Heart left ventricle (tissue), 16 donors: ENCODE measurements at regions not wholly inside any gene's neighbourhood (a gene's known extent, or its start where the extent isn't known, plus 50 kb on each side); places are given as distances from the start of the nearest gene placed in this dataset.

Experiments used
- ATAC-seq, 4 donors: fragments of 200-7000 bp; cut with Tn5 transposase; one replicate each; pipeline ENCODE4 v1.9.1; 2020 to 2022; ENCODE audit warnings: moderate library complexity in 4 of 4, mild to moderate bottlenecking in 3 of 4, moderate number of reproducible peaks in 1 of 4
- DNase-seq, 5 donors: peaks; one replicate each; pipeline ENCODE4 v3.0.0-alpha.2; 2020
- H3K27ac ChIP-seq, 12 donors: fragments of 200-600 bp; sonication (generic) in 4 of 12; one replicate each; pipeline versions ENCODE4 v1.5.0 to v1.8.0; 2016 to 2022; ENCODE audit warnings: mild to moderate bottlenecking in 2 of 12
- H3K27me3 ChIP-seq, 9 donors: fragments of 200-600 bp; sonication (generic) in 2 of 9; one replicate each; pipeline versions ENCODE4 v1.5.1 to v1.8.0; 2016 to 2022; ENCODE audit warnings: mild to moderate bottlenecking in 3 of 9
- H3K36me3 ChIP-seq, 9 donors: fragments of 200-600 bp; sonication (generic) in 2 of 9; one replicate each; pipeline versions ENCODE4 v1.5.0 to v1.8.0; 2018 to 2022; ENCODE audit warnings: mild to moderate bottlenecking in 2 of 9
- H3K4me1 ChIP-seq, 12 donors: fragments of 200-600 bp; sonication (generic) in 4 of 12; one replicate each; pipeline versions ENCODE4 v1.5.0 to v1.8.0; 2016 to 2022; ENCODE audit warnings: mild to moderate bottlenecking in 3 of 12
- H3K4me3 ChIP-seq, 12 donors: fragments of 200-600 bp; sonication (generic) in 4 of 12; one replicate each; pipeline versions ENCODE4 v1.5.0 to v1.8.0; 2017 to 2022; ENCODE audit warnings: mild to moderate bottlenecking in 9 of 12, moderate library complexity in 4 of 12
- H3K9me3 ChIP-seq, 12 donors: fragments of 200-600 bp; sonication (generic) in 4 of 12; one replicate each; pipeline versions ENCODE4 v1.5.0 to v1.8.0; 2016 to 2022; ENCODE audit warnings: mild to moderate bottlenecking in 1 of 12
- CTCF ChIP-seq, 12 donors: fragments of 200-600 bp; sonication (generic) in 4 of 12; IDR thresholded peaks; one replicate each; pipeline versions ENCODE4 v1.5.0 to v1.8.0; 2018 to 2022; ENCODE audit warnings: antibody characterized with exemption in 12 of 12, mild to moderate bottlenecking in 5 of 12
- POLR2A ChIP-seq, 2 donors: fragments of 450-650 bp; IDR thresholded peaks; one replicate each; pipeline ENCODE4 v1.6.1; 2017; ENCODE audit warnings: antibody characterized with exemption in 2 of 2, mild to moderate bottlenecking in 2 of 2, moderate library complexity in 2 of 2
- WGBS, 4 donors: extraction: QIAGEN DNeasy Blood & Tissue Kit in 2 of 4; methylation state at CpG; one replicate each; pipeline versions ENCODE4 v1.1.5 to v1.1.7; 2013 to 2018; 5-methylcytosine and 5-hydroxymethylcytosine counted together
- intact Hi-C, 10 donors: fragments of 100-400 bp; cut with DNase I; formaldehyde crosslinking; loops; one replicate each; pipeline versions ENCODE4 v1.11.1 to v1.14.2; 2022
- donor health status: ischemic (EF 13 %, LVEDD 7.1; RV severe dilation, severe dysfunction).
- donor health status: healthy with polysubstance abuse.
- donor health status: DM: no; HTN: yes; CAD: no.
- donor health status: DM: no; HTN: no; CAD: no.
- donor health status: ischemic (EF 25% LVEDD 6.9; RV normal size, moderate dysfunction).
- donor health status: ischemic (EF 25% LVEDD 5.7; RV mildly dilated, moderate dysfunction).
- donor health status: healthy.
- donor health status: DM: yes; HTN: yes; CAD: no.
- donor health status: ischemic (EF 35%, LVEDD 5.7; RV mildly dilated, moderate dysfunction).
- donor health status: nonischemic (EF 11% LVEDD 7.7; RV severe dilation, severe dysfunction).
- donor health status: DM: yes; HTN: yes; CAD: no.
- donor health status: PGD.
- donor health status: ischemic (EF 29% LVEDD 5.4; RV normal size, mild dysfunction).
- donor health status: nonischemic (EF 23%, LVEDD 6.1; RV moderate dilation, normal function).

DNA sequence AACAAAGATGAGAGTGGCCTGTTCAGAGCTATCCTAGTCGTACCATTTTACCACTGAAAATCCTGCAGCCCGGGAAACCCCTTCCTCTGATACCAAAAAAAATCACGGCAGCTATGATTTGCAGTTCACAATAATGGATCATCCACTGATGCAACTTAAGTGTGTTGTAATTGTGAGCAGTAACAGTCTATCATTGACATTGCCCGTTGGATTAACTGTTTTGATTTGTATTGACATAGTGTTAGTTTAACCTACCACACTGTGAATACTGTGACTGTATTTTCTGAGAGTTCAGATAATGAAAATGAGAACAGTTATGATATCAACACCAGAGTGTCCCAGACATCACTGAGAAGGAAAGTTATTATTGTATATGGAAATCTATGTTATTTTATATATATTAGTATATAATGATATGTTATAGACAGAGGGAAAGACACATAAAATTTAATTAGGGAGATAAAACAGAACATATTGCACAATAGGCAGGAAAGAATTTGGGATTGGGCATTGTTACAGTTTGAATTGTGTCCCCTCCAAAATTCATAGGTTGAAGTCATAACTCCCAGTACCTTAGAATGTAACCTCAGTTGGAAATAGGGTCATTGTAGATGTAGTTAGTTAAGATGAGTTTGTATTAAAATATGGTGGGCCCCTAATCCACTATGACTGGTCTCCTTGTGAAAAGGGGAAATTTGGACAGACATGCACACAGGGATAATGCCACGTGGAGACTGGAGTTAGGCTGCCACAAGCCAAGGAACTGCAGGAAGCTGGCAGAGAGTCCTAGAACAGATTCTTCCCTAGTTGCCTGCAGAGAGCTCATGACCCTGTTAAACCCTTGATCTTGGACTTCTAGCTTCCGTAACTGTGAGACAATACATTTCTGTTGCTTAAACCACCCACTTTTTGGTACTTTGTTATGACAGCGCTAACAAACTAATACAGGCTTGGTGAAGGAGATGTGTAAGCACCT lies 54.4 kb downstream of the TLCD4 start:
- Histone ChIP-seq H3K4me3 (no peak overlapping the region), H3K36me3 (peaks cover 0 to 16% (median 0%) of the 10 kb centered on the region in 9 donors), H3K27ac (no peak overlapping the region), H3K27me3 (no peaks in the 10 kb centered on the region), H3K9me3 (no peaks in the 10 kb centered on the region), H3K4me1 (peaks cover 0 to 14% (median 0%) of the 10 kb centered on the region in 12 donors)
- ATAC-seq (peak in 2 of 4 donors; percentile 43 to 54), DNase-seq (no peak)
- TF ChIP-seq POLR2A (IDR thresholded peaks at IDR 0.05) (no peak), CTCF (IDR thresholded peaks at IDR 0.05) (no peak)
- intact Hi-C loops, result no loop called here
- WGBS, 4 donors, result 70 to 81% (median 78%) methylated on average over 7 of the region's 7 CpGs

GRCh38 chr1:95176861-95177260 lies 57.1 kb upstream of the RWDD3 start:
- Histone ChIP-seq H3K4me1 (peaks cover 0 to 24% (median 9%) of the 10 kb centered on the region in 12 donors), H3K9me3 (no peaks in the 10 kb centered on the region), H3K36me3 (peaks cover 0 to 19% (median 0%) of the 10 kb centered on the region in 9 donors), H3K4me3 (no peak overlapping the region), H3K27ac (no peak overlapping the region), H3K27me3 (no peaks in the 10 kb centered on the region)
- no peak for DNase-seq
- no peak for ATAC-seq
- no peak for TF ChIP-seq POLR2A (IDR thresholded peaks at IDR 0.05)
- TF ChIP-seq CTCF (IDR thresholded peaks at IDR 0.05), result no peak
- intact Hi-C loops, result loop anchor here in 1 of 10 donors (5.0 kb wide), 1 partner anchor 55 kb away; the partner anchor contains the start of gene RWDD3

DNA sequence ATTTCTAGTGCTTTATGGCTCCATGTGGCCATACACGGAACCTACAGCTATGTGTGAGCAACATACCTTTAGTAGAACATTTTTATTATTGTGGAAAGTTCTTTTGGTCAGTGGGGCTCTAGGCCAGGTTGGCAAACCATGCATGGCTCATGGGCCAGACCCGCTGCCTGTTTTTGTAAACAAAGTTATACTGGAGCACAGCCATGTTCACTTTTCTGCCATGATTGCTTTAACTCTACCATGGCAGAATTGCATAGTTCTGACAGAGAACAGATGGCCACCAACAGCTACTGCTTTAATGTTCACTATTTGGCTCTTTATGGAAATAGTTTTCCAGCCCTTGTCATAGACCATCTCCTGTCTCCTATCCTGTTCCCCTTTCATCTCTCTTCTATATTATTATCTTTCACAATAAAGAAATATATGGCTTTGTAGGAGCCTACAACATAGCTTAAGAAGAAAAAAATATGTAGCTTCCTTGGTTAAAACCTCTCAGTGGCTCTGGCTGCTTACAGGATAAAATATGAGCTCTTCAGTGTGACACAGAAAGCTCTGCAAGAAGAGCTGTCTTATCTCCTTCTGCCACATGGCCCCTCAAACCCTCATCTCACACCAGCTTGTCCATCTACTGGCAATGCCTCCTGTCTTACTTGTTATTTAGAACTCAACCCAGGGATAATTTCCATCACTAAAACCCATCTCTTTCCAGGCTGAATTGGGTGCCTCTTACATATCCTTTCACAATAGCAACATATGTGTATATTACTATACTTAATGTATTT lies 54.6 kb upstream of the RWDD3 start:
- Histone ChIP-seq H3K27me3 (no peaks in the 10 kb centered on the region), H3K9me3 (no peaks in the 10 kb centered on the region), H3K36me3 (peaks cover 0 to 19% (median 0%) of the 10 kb centered on the region in 9 donors), H3K4me1 (peaks cover 0 to 20% (median 9%) of the 10 kb centered on the region in 12 donors), H3K4me3 (no peak overlapping the region), H3K27ac (peak overlapping the region in 8 of 12 donors; percentile 19 to 66 (median 49))
- TF ChIP-seq POLR2A (IDR thresholded peaks at IDR 0.05), result no peak
- no peak for TF ChIP-seq CTCF (IDR thresholded peaks at IDR 0.05)
- DNase-seq (no peak), ATAC-seq (peak; percentile 54 to 73 (median 60))
- WGBS, 4 donors, result 51 to 72% (median 61%) methylated on average over 2 of the region's 2 CpGs
- intact Hi-C loops, result loop anchor here in 1 of 10 donors (5.0 kb wide), 1 partner anchor 53 kb away; the partner anchor contains the start of gene RWDD3

GRCh38 chr1:95180371-95180770 lies 53.6 kb upstream of the RWDD3 start:
- H3K27ac ChIP-seq, result peak overlapping the region in 3 of 12 donors; percentile 41 to 66 (median 49)
- TF ChIP-seq CTCF (IDR thresholded peaks at IDR 0.05), result no peak
- TF ChIP-seq POLR2A (IDR thresholded peaks at IDR 0.05), result no peak
- WGBS, 4 donors, result 88 to 90% (median 89%) methylated on average over 2 of the region's 2 CpGs
- DNase-seq (no peak), ATAC-seq (no peak)
- H3K36me3 ChIP-seq, result peaks cover 0 to 11% (median 0%) of the 10 kb centered on the region in 9 donors
- H3K9me3 ChIP-seq, result no peaks in the 10 kb centered on the region
- no peak overlapping the region for H3K4me3 ChIP-seq
- intact Hi-C loops, result no loop called here
- peaks cover 0 to 20% (median 9%) of the 10 kb centered on the region in 12 donors for H3K4me1 ChIP-seq
- H3K27me3 ChIP-seq, result no peaks in the 10 kb centered on the region
